WTC11 (cell line): ENCODE measurements at regions not wholly inside any gene's neighbourhood (a gene's known extent, or its start where the extent isn't known, plus 50 kb on each side); places are given as distances from the start of the nearest gene placed in this dataset.

Experiments used
- ATF1 ChIP-seq: sonication (generic); formaldehyde crosslinking; IDR thresholded peaks from 2 replicates; pipeline ENCODE4 v1.8.1; 2023; ENCODE audit warnings: mild to moderate bottlenecking, moderate library complexity, missing genetic modification reagents
- ATF3 ChIP-seq: sonication (generic); formaldehyde crosslinking; conservative IDR thresholded peaks from 2 replicates; pipeline ENCODE4 v1.8.1; 2022; ENCODE audit warnings: mild to moderate bottlenecking, missing genetic modification reagents
- CBFB ChIP-seq: sonication (generic); formaldehyde crosslinking; IDR thresholded peaks from 2 replicates; pipeline ENCODE4 v1.8.1; 2022; ENCODE audit warnings: mild to moderate bottlenecking, low read depth, missing genetic modification reagents
- CREB1 ChIP-seq: sonication (generic); formaldehyde crosslinking; IDR thresholded peaks from 2 replicates; pipeline ENCODE4 v1.8.0; 2023; ENCODE audit warnings: mild to moderate bottlenecking, missing genetic modification reagents
- FOXJ3 ChIP-seq: sonication (generic); formaldehyde crosslinking; IDR thresholded peaks from 2 replicates; pipeline ENCODE4 v1.9.0; 2021; ENCODE audit warnings: missing genetic modification reagents, mild to moderate bottlenecking, borderline replicate concordance
- HMGXB4 ChIP-seq: sonication (generic); formaldehyde crosslinking; IDR thresholded peaks from 2 replicates; pipeline ENCODE4 v1.8.1; 2023; ENCODE audit warnings: mild to moderate bottlenecking, moderate library complexity, missing genetic modification reagents
- MAX ChIP-seq: sonication (generic); formaldehyde crosslinking; IDR thresholded peaks from 2 replicates; pipeline ENCODE4 v1.8.0; 2022; ENCODE audit warnings: mild to moderate bottlenecking, missing genetic modification reagents
- SP1 ChIP-seq: sonication (generic); formaldehyde crosslinking; conservative IDR thresholded peaks from 2 replicates; pipeline ENCODE4 v1.8.1; 2022; ENCODE audit warnings: missing genetic modification reagents
- TF ChIP-seq, protein P1 (sequence below): fragments of 200-600 bp; IDR thresholded peaks from 2 replicates; pipeline ENCODE4 v1.8.0; 2022; ENCODE audit warnings: antibody characterized with exemption
- TF ChIP-seq, protein P2 (sequence below): sonication (generic); formaldehyde crosslinking; IDR thresholded peaks from 2 replicates; pipeline ENCODE4 v1.8.1; 2023; ENCODE audit warnings: mild to moderate bottlenecking, missing genetic modification reagents, moderate library complexity

DNA sequence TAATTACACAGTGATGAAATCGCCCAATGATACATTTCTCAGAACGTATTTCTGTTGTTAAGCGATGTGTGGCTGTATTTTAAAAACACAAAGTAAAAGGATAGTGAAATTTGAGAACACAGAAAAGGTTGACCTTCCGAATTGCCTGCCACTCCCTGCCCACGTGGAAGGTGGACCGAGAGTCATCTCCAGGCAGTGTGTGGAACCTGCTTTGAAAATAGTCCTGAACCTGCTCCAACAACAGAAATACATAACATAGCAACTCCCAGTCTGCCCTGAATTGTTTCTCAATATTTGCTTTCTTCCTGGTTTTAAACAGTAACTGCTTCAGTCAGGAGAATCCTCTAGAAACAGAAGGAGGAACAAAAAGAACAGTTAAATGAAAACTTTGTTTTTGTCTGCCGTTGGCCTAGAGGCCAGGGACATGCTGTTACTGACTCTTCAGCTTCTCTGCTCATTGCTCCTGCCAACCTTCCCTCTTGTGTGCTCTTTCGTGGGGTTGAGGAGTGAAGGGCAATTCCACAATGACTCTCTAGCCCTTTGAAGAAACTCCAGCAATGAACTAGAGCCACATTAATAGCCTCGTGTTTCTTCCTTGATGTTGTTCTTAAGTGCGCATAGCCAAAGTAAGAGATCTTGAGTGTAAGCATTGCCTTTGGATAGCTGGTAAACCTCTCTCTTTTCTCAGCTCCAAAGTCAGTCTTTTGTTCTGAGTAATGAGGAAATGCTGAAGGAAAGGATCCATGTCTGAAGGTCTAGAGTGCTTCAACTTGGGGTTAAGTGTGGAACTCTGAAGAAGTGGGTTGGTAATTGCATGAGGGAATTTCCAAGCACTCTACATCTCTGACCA, 452.5 kb upstream of the CCL2 start:
- TF ChIP-seq SP1 (CRISPR knock-in tag) = no peak
- no peak for TF ChIP-seq ATF1
- no peak for TF ChIP-seq MAX (CRISPR knock-in tag)
- TF ChIP-seq, protein P1, sequence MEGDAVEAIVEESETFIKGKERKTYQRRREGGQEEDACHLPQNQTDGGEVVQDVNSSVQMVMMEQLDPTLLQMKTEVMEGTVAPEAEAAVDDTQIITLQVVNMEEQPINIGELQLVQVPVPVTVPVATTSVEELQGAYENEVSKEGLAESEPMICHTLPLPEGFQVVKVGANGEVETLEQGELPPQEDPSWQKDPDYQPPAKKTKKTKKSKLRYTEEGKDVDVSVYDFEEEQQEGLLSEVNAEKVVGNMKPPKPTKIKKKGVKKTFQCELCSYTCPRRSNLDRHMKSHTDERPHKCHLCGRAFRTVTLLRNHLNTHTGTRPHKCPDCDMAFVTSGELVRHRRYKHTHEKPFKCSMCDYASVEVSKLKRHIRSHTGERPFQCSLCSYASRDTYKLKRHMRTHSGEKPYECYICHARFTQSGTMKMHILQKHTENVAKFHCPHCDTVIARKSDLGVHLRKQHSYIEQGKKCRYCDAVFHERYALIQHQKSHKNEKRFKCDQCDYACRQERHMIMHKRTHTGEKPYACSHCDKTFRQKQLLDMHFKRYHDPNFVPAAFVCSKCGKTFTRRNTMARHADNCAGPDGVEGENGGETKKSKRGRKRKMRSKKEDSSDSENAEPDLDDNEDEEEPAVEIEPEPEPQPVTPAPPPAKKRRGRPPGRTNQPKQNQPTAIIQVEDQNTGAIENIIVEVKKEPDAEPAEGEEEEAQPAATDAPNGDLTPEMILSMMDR = no peak
- TF ChIP-seq FOXJ3 (CRISPR knock-in tag) = no peak
- no peak for TF ChIP-seq HMGXB4
- TF ChIP-seq CBFB (CRISPR knock-in tag) = no peak
- TF ChIP-seq, protein P2, sequence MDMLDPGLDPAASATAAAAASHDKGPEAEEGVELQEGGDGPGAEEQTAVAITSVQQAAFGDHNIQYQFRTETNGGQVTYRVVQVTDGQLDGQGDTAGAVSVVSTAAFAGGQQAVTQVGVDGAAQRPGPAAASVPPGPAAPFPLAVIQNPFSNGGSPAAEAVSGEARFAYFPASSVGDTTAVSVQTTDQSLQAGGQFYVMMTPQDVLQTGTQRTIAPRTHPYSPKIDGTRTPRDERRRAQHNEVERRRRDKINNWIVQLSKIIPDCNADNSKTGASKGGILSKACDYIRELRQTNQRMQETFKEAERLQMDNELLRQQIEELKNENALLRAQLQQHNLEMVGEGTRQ = no peak
- no peak for TF ChIP-seq ATF3 (CRISPR knock-in tag)
- TF ChIP-seq CREB1 (CRISPR knock-in tag) = no peak
